ENCODE measurements at regions not wholly inside any gene's neighbourhood (a gene's known extent, or its start where the extent isn't known, plus 50 kb on each side); places are given as distances from the start of the nearest gene placed in this dataset.

- H4K20me1 ChIP-seq (ENCODE audit: insufficient read depth): no peaks in the 10 kb centered on the region
- no peak overlapping the region for H3K4me3 ChIP-seq (IDR thresholded peaks at IDR 0.05; ENCODE audit: insufficient read depth, low read depth, low read length)
- H3K36me3 ChIP-seq (ENCODE audit: insufficient read depth): no peaks in the 10 kb centered on the region
- no peak for TF ChIP-seq CTCF (conservative IDR thresholded peaks at IDR 0.05; ENCODE audit: low read depth, low read length)
- H3K4me1 ChIP-seq (ENCODE audit: low read depth, poor library complexity, severe bottlenecking): no peaks in the 10 kb centered on the region
- H2AFZ ChIP-seq (ENCODE audit: low read depth): no peak overlapping the region
- no peaks in the 10 kb centered on the region for H3K27me3 ChIP-seq (ENCODE audit: insufficient read depth, low read depth)
- no peak overlapping the region for H3K9ac ChIP-seq
- no peaks in the 10 kb centered on the region for H3K79me2 ChIP-seq (ENCODE audit: insufficient read depth, low read depth)
- H3K4me2 ChIP-seq: no peak overlapping the region
- H3K27ac ChIP-seq: no peak overlapping the region
Observed at GRCh38 chr1:175857756-175858155, 114.4 kb upstream of the TNR start.

GRCh38 chr1:175853681-175854080 lies 110.3 kb upstream of the TNR start:
- no peak for TF ChIP-seq CTCF (conservative IDR thresholded peaks at IDR 0.05; ENCODE audit: low read depth, low read length)
- no peak overlapping the region for H3K9ac ChIP-seq
- no peaks in the 10 kb centered on the region for H3K27me3 ChIP-seq (ENCODE audit: insufficient read depth, low read depth)
- H3K27ac ChIP-seq: no peak overlapping the region
- H3K36me3 ChIP-seq (ENCODE audit: insufficient read depth): no peaks in the 10 kb centered on the region
- H3K4me3 ChIP-seq (IDR thresholded peaks at IDR 0.05; ENCODE audit: insufficient read depth, low read depth, low read length): no peak overlapping the region
- H3K4me2 ChIP-seq: no peak overlapping the region
- H3K79me2 ChIP-seq (ENCODE audit: insufficient read depth, low read depth): no peaks in the 10 kb centered on the region
- H4K20me1 ChIP-seq (ENCODE audit: insufficient read depth): no peaks in the 10 kb centered on the region
- H3K4me1 ChIP-seq (ENCODE audit: low read depth, poor library complexity, severe bottlenecking): no peaks in the 10 kb centered on the region
- no peak overlapping the region for H2AFZ ChIP-seq (ENCODE audit: low read depth)

GRCh38 chr1:175851749-175852148 lies 108.4 kb upstream of the TNR start:
- Histone ChIP-seq H3K79me2 (ENCODE audit: insufficient read depth, low read depth) (no peaks in the 10 kb centered on the region), H3K4me2 (no peak overlapping the region), H3K9ac (no peak overlapping the region), H3K4me1 (ENCODE audit: low read depth, poor library complexity, severe bottlenecking) (no peaks in the 10 kb centered on the region), H4K20me1 (ENCODE audit: insufficient read depth) (no peaks in the 10 kb centered on the region), H2AFZ (ENCODE audit: low read depth) (no peak overlapping the region), H3K27me3 (ENCODE audit: insufficient read depth, low read depth) (no peaks in the 10 kb centered on the region), H3K27ac (no peak overlapping the region), H3K36me3 (ENCODE audit: insufficient read depth) (no peaks in the 10 kb centered on the region), H3K4me3 (IDR thresholded peaks at IDR 0.05; ENCODE audit: insufficient read depth, low read depth, low read length) (no peak overlapping the region)
- TF ChIP-seq CTCF (conservative IDR thresholded peaks at IDR 0.05; ENCODE audit: low read depth, low read length): no peak

GRCh38 chr1:175848329-175848728 lies 104.9 kb upstream of the TNR start:
- no peak for TF ChIP-seq CTCF (conservative IDR thresholded peaks at IDR 0.05; ENCODE audit: low read depth, low read length)
- Histone ChIP-seq H3K4me3 (IDR thresholded peaks at IDR 0.05; ENCODE audit: insufficient read depth, low read depth, low read length) (no peak overlapping the region), H3K4me2 (no peak overlapping the region), H3K27ac (no peak overlapping the region), H3K4me1 (ENCODE audit: low read depth, poor library complexity, severe bottlenecking) (no peaks in the 10 kb centered on the region), H4K20me1 (ENCODE audit: insufficient read depth) (no peaks in the 10 kb centered on the region), H2AFZ (ENCODE audit: low read depth) (no peak overlapping the region), H3K27me3 (ENCODE audit: insufficient read depth, low read depth) (no peaks in the 10 kb centered on the region), H3K9ac (no peak overlapping the region), H3K36me3 (ENCODE audit: insufficient read depth) (no peaks in the 10 kb centered on the region), H3K79me2 (ENCODE audit: insufficient read depth, low read depth) (no peaks in the 10 kb centered on the region)

- Histone ChIP-seq H3K36me3 (ENCODE audit: insufficient read depth) (no peaks in the 10 kb centered on the region), H3K27ac (no peak overlapping the region), H3K4me3 (IDR thresholded peaks at IDR 0.05; ENCODE audit: insufficient read depth, low read depth, low read length) (no peak overlapping the region), H3K4me2 (no peak overlapping the region), H3K9ac (no peak overlapping the region), H2AFZ (ENCODE audit: low read depth) (no peak overlapping the region), H3K4me1 (ENCODE audit: low read depth, poor library complexity, severe bottlenecking) (no peaks in the 10 kb centered on the region), H3K79me2 (ENCODE audit: insufficient read depth, low read depth) (no peaks in the 10 kb centered on the region), H4K20me1 (ENCODE audit: insufficient read depth) (no peaks in the 10 kb centered on the region), H3K27me3 (ENCODE audit: insufficient read depth, low read depth) (no peaks in the 10 kb centered on the region)
- no peak for TF ChIP-seq CTCF (conservative IDR thresholded peaks at IDR 0.05; ENCODE audit: low read depth, low read length)
Observed at GRCh38 chr1:175845985-175846384, 102.6 kb upstream of the TNR start.

Measured in KMS-11 (cell line).